Esophagus (tissue), 2 donors: ENCODE measurements at regions not wholly inside any gene's neighbourhood (a gene's known extent, or its start where the extent isn't known, plus 50 kb on each side); places are given as distances from the start of the nearest gene placed in this dataset.

Experiments
- H3K27ac ChIP-seq, 2 donors: one replicate each; pipeline ENCODE4 v1.5.1; 2013; ENCODE audit warnings: low read depth in 2 of 2, mild to moderate bottlenecking in 2 of 2, inconsistent platforms in 1 of 2, low read length in 1 of 2, moderate library complexity in 1 of 2
- H3K27me3 ChIP-seq, 2 donors: one replicate each; pipeline ENCODE4 v1.6.1; 2013; ENCODE audit warnings: low read length in 2 of 2, control low read depth in 1 of 2, mild to moderate bottlenecking in 1 of 2; ENCODE audit not compliant: insufficient read depth in 2 of 2, control insufficient read depth in 1 of 2
- H3K36me3 ChIP-seq, 2 donors: one replicate each; pipeline ENCODE4 v1.6.1; 2013; ENCODE audit warnings: low read length in 1 of 2; ENCODE audit not compliant: control insufficient read depth in 2 of 2, insufficient read depth in 2 of 2
- H3K4me1 ChIP-seq, 2 donors: one replicate each; pipeline ENCODE4 v1.6.1; 2013; ENCODE audit warnings: low read length in 1 of 2; ENCODE audit not compliant: control insufficient read depth in 2 of 2, insufficient read depth in 2 of 2
- H3K4me3 ChIP-seq, 2 donors: one replicate each; pipeline ENCODE4 v1.5.1; 2013; ENCODE audit warnings: low read length in 2 of 2, mild to moderate bottlenecking in 2 of 2, low read depth in 1 of 2, moderate library complexity in 1 of 2
- H3K9me3 ChIP-seq, 2 donors: one replicate each; pipeline ENCODE4 v1.6.1; 2013; ENCODE audit warnings: mild to moderate bottlenecking in 2 of 2, low read depth in 1 of 2, low read length in 1 of 2, moderate library complexity in 1 of 2; ENCODE audit not compliant: control insufficient read depth in 2 of 2, insufficient read depth in 1 of 2
- WGBS, 2 donors: extraction: QIAGEN DNeasy Blood & Tissue Kit; methylation state at CpG; one replicate each; pipeline ENCODE4 v1.1.7; 2013; 5-methylcytosine and 5-hydroxymethylcytosine counted together
- donor health status: healthy with polysubstance abuse.
- donor health status: Bipolar disorder and iron deficiency.

DNA sequence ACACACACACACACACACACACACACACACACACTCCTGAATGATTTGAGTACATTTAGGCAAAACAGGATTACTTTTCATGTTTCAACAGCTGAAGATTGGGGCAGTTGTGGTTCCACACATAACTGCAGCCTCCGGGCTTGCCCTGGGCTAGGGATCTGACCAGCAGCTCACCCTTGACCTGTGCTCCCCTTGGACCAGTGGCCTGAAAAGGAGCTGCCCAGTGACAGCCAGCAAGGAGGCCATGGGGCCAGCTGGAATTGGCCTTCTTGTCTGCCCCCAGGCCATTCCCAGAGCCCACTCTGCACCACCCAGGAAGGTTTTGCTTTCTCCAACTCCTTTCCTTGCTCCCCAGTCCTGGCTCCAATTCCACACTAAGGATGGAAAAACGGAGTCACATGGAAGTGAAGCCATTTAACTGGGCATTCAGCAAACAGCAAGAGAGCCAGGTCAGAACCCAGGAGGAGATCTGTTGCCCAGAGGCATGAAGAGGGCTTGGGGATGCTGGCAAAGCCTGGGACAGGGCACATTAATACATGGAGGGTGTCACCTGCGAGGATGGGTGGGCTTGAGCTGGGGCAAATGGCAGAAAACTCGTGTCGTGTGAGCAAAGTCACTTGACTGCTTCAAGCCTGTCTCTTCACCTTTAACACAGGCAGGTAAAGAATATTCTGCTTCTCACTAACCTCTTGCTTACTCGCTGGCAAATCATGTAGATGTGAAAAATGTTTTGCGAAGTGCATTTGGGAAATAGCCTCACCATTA lies 61.5 kb upstream of the GDF10 start:
- Histone ChIP-seq H3K27me3 (no peaks in the 10 kb centered on the region), H3K4me1 (no peaks in the 10 kb centered on the region), H3K36me3 (no peaks in the 10 kb centered on the region), H3K27ac (no peak overlapping the region), H3K9me3 (peaks cover 3 to 11% of the 10 kb centered on the region in 2 donors), H3K4me3 (no peak overlapping the region)
- 81 to 88% methylated on average over 7 of the region's 7 CpGs for WGBS, 2 donors

DNA sequence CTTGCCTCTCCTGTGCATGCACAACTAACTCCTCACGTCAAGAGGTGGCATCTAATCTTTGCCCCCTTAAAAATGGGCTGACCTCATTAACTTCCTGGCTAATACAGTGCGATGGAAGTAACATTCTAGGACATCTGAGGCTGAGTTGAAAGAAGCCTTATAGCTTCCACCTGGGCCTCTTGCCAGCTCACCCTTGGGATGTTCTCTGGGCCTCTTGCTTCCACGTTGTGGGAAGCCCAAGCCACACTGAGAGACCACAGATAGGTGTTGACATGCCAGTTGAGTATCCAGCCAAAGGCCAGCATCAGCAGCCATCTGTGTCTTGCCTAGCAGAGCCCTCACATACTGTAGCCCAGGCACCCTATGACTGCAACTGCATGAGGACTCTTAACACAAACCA lies 60.8 kb upstream of the GDF10 start:
- Histone ChIP-seq H3K27ac (no peak overlapping the region), H3K4me1 (no peaks in the 10 kb centered on the region), H3K36me3 (no peaks in the 10 kb centered on the region), H3K4me3 (no peak overlapping the region), H3K27me3 (no peaks in the 10 kb centered on the region), H3K9me3 (peaks cover 0 to 11% of the 10 kb centered on the region in 2 donors)
- 74 to 77% methylated on average over 3 of the region's 3 CpGs for WGBS, 2 donors

DNA sequence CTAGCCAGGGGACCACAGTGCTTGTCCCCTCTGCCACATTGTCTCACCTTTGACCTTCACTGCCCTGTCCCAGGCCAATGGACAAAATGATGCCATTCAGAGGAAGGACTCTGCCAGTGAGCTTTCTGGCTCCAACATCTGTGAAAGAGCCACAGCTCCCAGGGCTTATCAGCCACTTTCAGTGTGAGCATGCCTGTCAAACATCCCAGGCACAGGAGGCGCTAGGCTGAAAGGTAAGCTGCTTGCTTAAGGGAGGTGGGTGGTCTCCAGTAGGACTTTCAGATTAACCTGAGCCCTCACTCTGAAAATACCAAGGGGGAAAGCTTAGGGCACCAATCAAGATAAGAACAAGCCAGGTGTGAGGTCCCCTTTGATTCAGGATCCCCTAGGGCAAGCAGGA lies 59.8 kb upstream of the GDF10 start:
- H3K27me3 ChIP-seq, result no peaks in the 10 kb centered on the region
- no peaks in the 10 kb centered on the region for H3K4me1 ChIP-seq
- H3K36me3 ChIP-seq, result no peaks in the 10 kb centered on the region
- WGBS, 2 donors, result 83 to 87% methylated on average over 1 of the region's 1 CpG
- H3K27ac ChIP-seq, result no peak overlapping the region
- H3K4me3 ChIP-seq, result no peak overlapping the region
- peaks cover 0 to 11% of the 10 kb centered on the region in 2 donors for H3K9me3 ChIP-seq

DNA sequence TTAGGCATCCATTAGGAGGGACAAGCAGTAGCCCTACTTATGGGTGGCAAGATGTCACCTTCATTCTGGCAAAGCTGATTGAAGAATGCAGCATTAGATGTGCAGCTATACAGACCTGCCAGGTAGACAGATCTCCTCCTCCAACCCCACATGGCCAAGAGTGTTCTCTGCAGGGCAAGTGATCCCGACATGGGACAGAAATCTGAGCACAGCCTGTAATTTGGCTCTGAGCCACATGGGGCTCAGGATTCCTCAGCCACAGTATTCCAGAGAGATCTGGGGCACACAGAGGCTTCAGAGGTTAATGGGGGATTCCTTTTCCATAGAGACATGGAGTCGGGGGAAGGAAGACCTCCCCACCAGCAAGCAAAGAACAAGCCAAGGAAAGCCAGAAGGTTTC lies 58.7 kb upstream of the GDF10 start:
- Histone ChIP-seq H3K9me3 (peaks cover 0 to 11% of the 10 kb centered on the region in 2 donors), H3K36me3 (no peaks in the 10 kb centered on the region), H3K27ac (no peak overlapping the region), H3K4me1 (no peaks in the 10 kb centered on the region), H3K4me3 (no peak overlapping the region), H3K27me3 (no peaks in the 10 kb centered on the region)
- WGBS, 2 donors, result 73 to 74% methylated on average over 2 of the region's 2 CpGs

DNA sequence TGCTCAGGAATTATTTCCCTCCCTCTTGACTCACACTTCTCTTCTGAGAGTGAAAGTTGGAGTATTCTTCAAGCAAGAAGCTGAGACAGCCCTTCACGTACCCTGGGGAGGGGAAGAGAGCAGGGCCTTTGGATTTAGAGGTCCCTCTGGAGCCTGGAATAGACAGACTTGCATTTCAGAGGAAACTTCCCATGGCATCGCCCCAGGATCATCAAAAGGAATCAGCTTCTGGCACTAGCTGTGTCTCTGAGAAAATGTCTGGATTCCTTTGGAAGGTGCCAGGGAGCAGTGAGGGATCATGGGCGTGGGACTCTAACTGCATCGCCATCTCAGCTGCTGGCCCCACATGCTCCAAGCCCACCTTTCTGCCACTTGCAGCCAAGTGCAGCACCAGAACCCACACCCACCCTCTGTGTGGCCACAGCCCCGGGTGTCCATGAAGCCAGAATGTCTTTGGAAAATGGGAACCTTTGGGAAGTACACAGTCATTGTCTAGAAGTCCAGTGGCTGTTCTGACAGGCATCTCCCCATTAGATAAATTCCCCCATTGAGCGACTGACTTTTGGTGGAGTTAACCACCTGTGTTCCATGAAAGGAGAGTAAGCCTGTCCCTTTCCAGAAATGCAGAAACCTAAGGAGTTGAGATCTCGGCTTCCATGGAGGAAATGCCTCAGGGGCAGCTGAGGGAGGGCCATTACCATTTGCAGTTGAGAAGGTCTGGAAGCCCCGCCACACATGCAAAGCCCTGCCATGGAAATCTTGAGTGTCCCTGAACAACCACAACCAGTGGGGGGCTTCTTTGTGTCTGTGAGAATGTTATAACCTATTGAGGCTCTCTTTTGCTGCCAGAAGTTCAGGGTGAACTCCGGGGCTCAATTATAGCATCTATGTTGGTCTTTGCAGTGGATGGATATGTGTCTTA lies 57.8 kb upstream of the GDF10 start:
- Histone ChIP-seq H3K4me3 (no peak overlapping the region), H3K9me3 (peaks cover 0 to 8% of the 10 kb centered on the region in 2 donors), H3K27ac (no peak overlapping the region), H3K27me3 (no peaks in the 10 kb centered on the region), H3K36me3 (no peaks in the 10 kb centered on the region), H3K4me1 (peaks cover 0 to 2% of the 10 kb centered on the region in 2 donors)
- 83 to 85% methylated on average over 9 of the region's 9 CpGs for WGBS, 2 donors

DNA sequence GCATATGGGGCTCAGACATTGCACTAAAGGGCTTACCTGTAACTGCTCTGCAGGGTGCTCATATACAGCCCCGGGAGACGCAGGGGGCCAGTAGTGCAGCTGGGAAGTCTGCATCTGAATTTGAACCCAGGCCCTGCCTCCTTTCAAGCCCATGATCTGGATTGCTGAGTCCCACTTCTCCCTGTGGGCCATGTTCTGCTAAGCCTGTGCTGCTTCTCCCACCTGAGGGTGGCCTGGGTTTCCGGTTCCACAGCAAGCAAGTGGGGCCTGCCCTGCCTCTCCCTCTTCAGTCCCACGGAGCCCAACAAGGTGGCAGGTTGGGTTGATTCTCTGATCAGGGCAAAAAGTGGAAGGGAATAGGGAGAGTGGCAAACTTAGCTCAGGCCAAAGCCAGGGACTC lies 56.6 kb upstream of the GDF10 start:
- peaks cover 0 to 2% of the 10 kb centered on the region in 2 donors for H3K4me1 ChIP-seq
- WGBS, 2 donors, result 91 to 95% methylated on average over 4 of the region's 4 CpGs
- H3K9me3 ChIP-seq, result peaks cover 0 to 5% of the 10 kb centered on the region in 2 donors
- no peaks in the 10 kb centered on the region for H3K27me3 ChIP-seq
- H3K4me3 ChIP-seq, result no peak overlapping the region
- no peak overlapping the region for H3K27ac ChIP-seq
- H3K36me3 ChIP-seq, result no peaks in the 10 kb centered on the region

DNA sequence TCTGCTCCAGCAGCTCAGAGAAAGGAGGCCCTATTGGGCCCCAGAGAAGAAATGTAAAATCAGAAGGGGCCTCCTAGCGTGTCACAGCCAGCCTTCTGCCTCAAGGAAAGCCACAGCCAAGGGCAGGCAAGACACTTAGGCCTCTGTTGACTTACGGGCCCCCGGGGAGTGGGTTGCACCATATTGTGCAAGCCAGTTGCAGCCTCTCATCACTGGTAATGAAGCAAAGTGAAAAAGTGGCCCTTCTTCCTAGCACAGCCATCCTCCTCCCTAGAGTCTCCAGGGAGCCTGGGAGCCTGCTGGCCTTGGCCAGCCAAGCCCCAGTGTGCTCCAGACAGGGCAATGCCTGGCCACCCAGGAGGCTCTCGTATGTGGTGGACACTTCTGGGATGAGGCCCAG lies 56.2 kb upstream of the GDF10 start:
- Histone ChIP-seq H3K4me3 (no peak overlapping the region), H3K4me1 (peaks cover 0 to 2% of the 10 kb centered on the region in 2 donors), H3K27ac (no peak overlapping the region), H3K27me3 (no peaks in the 10 kb centered on the region), H3K9me3 (peaks cover 0 to 5% of the 10 kb centered on the region in 2 donors), H3K36me3 (no peaks in the 10 kb centered on the region)
- 83 to 89% methylated on average over 4 of the region's 4 CpGs for WGBS, 2 donors

DNA sequence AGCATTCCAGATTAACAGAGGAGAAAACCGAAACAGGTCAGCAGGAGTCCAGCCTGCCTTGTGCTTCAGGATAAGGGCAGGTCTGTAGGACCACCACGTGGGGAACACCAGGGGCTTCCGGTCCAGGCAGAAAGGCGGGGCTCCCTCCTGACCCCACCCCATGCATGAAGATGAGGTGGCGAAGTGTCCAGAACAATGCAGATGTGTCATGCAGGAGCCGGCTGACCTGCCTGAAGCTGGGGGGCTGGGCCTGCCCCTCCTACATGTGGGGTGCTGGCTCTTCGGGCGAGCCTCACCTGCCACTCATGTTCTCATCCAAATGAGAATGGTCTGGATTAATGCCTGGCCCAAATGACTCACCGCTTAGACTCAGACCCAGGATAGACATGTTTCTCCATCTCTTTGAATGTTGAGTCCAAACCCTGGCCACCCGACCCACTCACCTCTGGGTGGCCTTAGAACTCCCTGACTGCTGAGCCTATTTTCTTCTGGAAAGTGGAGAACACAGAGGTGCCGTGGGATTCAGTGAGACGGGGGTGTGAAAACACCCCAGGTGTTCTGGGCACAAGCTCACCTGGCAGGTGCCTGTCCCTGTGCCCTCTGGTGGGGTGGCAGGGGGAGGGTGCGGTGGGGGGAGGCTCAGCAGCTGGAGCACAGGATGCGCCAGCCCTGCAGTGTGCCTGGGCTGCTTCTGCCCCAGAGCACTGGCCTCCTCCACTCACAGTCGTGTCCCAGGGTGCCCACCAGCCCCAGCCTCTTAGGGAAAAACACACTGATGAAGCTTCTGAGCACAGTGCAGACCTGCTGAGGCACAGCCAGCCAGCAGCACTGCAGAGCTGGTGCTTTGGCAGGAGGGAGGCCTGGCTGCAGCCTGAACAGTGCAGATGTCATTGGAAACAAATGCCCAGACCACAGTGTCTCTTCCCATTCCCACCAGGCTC lies 55.2 kb upstream of the GDF10 start:
- Histone ChIP-seq H3K4me1 (peaks cover 0 to 2% of the 10 kb centered on the region in 2 donors), H3K36me3 (no peaks in the 10 kb centered on the region), H3K27me3 (no peaks in the 10 kb centered on the region), H3K9me3 (peaks cover 0 to 4% of the 10 kb centered on the region in 2 donors), H3K27ac (no peak overlapping the region), H3K4me3 (no peak overlapping the region)
- 76 to 81% methylated on average over 15 of the region's 15 CpGs for WGBS, 2 donors

DNA sequence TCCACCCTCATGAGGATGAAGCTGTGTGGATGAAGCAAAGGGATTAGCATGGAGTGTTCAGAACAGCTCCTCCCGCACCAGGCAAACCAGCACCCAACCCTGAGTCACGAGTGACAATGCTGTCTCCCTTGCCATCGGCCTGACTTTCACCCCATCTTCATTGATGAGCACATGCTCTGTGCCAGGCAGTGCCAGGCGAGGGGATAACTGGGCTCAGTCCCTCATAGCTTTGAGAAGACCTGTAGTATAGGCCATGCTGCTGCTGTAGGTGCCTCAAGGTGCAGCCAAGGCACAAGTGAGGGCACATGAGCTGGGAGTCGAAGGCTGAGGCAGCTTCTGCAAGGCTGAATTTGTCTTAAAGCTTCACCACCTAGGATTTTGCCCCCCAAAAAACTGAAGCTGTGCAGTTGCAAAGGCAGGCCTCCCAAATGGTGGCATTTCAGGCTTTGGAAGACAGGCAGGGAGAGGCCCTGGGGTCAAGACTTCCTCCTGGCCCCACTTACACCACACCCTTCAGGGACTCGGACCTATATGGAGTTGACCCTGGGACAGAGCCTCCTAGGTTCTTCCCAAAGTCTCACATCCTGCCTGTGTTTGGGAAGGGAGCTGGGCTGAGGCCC lies 54.2 kb upstream of the GDF10 start:
- no peaks in the 10 kb centered on the region for H3K27me3 ChIP-seq
- H3K4me3 ChIP-seq, result no peak overlapping the region
- no peaks in the 10 kb centered on the region for H3K9me3 ChIP-seq
- WGBS, 2 donors, result 84 to 88% methylated on average over 6 of the region's 6 CpGs
- peaks cover 0 to 2% of the 10 kb centered on the region in 2 donors for H3K4me1 ChIP-seq
- no peaks in the 10 kb centered on the region for H3K36me3 ChIP-seq
- H3K27ac ChIP-seq, result no peak overlapping the region
